SK-N-SH (cell line): ENCODE measurements at regions not wholly inside any gene's neighbourhood (a gene's known extent, or its start where the extent isn't known, plus 50 kb on each side); places are given as distances from the start of the nearest gene placed in this dataset.

Source experiments
- CTCF ChIP-seq: fragments of 200-600 bp; sonication (generic); IDR thresholded peaks from 2 replicates; pipeline ENCODE4 v1.6.1; 2017; ENCODE audit warnings: antibody characterized with exemption, mild to moderate bottlenecking, moderate library complexity
- FOXM1 ChIP-seq: IDR thresholded peaks from 2 replicates; pipeline ENCODE4 v1.4.0; 2012; ENCODE audit warnings: low read depth, mild to moderate bottlenecking
- MEF2A ChIP-seq: IDR thresholded peaks from 2 replicates; pipeline ENCODE4 v1.4.0; 2012; ENCODE audit warnings: low read depth, borderline replicate concordance
- POLR2AphosphoS5 ChIP-seq: IDR thresholded peaks from 2 replicates; pipeline ENCODE4 v1.6.1; 2012; ENCODE audit warnings: low read depth, low read length
- RCOR1 ChIP-seq: fragments of 150-350 bp; IDR thresholded peaks from 2 replicates; pipeline ENCODE4 v1.6.1; 2017; ENCODE audit warnings: antibody characterized with exemption, low read length
- RXRA ChIP-seq: IDR thresholded peaks from 2 replicates; pipeline ENCODE4 v1.4.0; 2012; ENCODE audit warnings: low read depth, mild to moderate bottlenecking, borderline replicate concordance
- TEAD4 ChIP-seq: IDR thresholded peaks from 2 replicates; pipeline ENCODE4 v1.4.0; 2012; ENCODE audit warnings: mild to moderate bottlenecking, borderline replicate concordance; ENCODE audit not compliant: insufficient read depth

- TF ChIP-seq CTCF (no peak; the same call in 1 of the 2 replicates), POLR2AphosphoS5 (no peak), MEF2A (no peak), RCOR1 (no peak), TEAD4 (no peak), RXRA (no peak), FOXM1 (no peak)
These were observed 514.2 kb downstream of the KCTD16 start for GRCh38 chr5:144684899-144685298.
